Tibial nerve (tissue), 4 donors: ENCODE measurements at regions not wholly inside any gene's neighbourhood (a gene's known extent, or its start where the extent isn't known, plus 50 kb on each side); places are given as distances from the start of the nearest gene placed in this dataset.

Experiments used
- EP300 ChIP-seq, 2 donors: sonication (generic); formaldehyde crosslinking; IDR thresholded peaks; one replicate each; pipeline ENCODE4 v1.6.1; 2017; ENCODE audit warnings: antibody characterized with exemption in 2 of 2, mild to moderate bottlenecking in 1 of 2
- POLR2A ChIP-seq, 2 donors: fragments of 450-650 bp; IDR thresholded peaks; one replicate each; pipeline ENCODE4 v1.6.1; 2017; ENCODE audit warnings: antibody characterized with exemption in 2 of 2, mild to moderate bottlenecking in 2 of 2, moderate library complexity in 2 of 2
- TF ChIP-seq, protein P1 (sequence below), 5 experiments: fragments of 200-600 bp in 3 of 5; fragments of 450-650 bp in 2 of 5; sonication (generic) in 3 of 5; IDR thresholded peaks; one replicate each; pipeline ENCODE4 v1.5.1; 2016 to 2019; ENCODE audit warnings: antibody characterized with exemption in 5 of 5, mild to moderate bottlenecking in 3 of 5, moderate library complexity in 2 of 5

DNA sequence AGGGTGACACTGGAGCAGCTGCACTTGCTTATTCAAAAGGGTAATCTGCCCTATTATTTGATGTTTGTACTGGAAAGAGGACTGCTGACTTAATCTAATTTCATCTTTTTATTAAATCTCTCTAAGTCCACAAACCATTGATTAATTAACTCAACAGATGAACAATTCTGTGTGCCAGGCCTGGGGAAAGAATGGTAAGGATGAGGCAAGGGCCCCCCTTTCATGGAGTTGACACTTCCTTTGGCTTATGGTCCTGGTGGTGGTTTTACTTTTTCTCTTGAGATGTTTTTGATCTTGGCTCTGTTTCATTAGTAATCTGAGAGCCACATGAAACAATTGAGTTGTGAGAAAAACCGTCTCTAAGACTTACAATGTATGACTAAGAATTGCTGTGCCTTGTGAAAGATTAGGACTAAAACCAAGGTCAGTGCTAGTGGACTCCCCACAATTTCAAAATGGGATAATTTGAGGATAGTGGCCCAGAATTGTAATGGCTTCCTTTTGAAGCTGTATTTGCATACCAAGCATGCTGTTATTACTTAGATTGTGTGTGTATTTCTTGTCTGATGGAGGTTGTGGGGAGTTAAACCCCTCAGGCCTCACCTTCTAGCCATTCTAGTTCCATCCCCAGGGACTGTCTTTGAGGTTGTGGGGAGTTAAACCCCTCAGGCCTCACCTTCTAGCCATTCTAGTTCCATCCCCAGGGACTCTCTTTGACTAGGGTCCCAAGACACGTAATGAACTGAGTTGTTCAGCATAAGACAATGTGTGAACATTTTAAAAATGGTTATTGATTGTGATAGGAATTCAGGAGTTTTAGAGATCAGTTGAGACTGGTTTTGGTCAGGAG, 52.5 kb upstream of the EVL start:
- TF ChIP-seq, protein P1, sequence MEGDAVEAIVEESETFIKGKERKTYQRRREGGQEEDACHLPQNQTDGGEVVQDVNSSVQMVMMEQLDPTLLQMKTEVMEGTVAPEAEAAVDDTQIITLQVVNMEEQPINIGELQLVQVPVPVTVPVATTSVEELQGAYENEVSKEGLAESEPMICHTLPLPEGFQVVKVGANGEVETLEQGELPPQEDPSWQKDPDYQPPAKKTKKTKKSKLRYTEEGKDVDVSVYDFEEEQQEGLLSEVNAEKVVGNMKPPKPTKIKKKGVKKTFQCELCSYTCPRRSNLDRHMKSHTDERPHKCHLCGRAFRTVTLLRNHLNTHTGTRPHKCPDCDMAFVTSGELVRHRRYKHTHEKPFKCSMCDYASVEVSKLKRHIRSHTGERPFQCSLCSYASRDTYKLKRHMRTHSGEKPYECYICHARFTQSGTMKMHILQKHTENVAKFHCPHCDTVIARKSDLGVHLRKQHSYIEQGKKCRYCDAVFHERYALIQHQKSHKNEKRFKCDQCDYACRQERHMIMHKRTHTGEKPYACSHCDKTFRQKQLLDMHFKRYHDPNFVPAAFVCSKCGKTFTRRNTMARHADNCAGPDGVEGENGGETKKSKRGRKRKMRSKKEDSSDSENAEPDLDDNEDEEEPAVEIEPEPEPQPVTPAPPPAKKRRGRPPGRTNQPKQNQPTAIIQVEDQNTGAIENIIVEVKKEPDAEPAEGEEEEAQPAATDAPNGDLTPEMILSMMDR (IDR thresholded peaks at IDR 0.05) = no peak
- TF ChIP-seq EP300 (IDR thresholded peaks at IDR 0.05) (no peak), POLR2A (IDR thresholded peaks at IDR 0.05) (no peak)
